GM18873 (cell line): ENCODE measurements at regions not wholly inside any gene's neighbourhood (a gene's known extent, or its start where the extent isn't known, plus 50 kb on each side); places are given as distances from the start of the nearest gene placed in this dataset.
"Not testable (repeated sequence)": the region's sequence is repeated elsewhere in the genome, so short reads cannot be mapped to it uniquely, and the experiment has no call there.

ENCODE experiments used
- ATAC-seq: cut with Tn5 transposase; IDR thresholded peaks from one replicate; pipeline ENCODE4 v1.9.1; 2021; ENCODE audit warnings: mild to moderate bottlenecking, moderate library complexity, moderate number of reproducible peaks; ENCODE audit not compliant: unreplicated experiment, low FRiP score

DNA sequence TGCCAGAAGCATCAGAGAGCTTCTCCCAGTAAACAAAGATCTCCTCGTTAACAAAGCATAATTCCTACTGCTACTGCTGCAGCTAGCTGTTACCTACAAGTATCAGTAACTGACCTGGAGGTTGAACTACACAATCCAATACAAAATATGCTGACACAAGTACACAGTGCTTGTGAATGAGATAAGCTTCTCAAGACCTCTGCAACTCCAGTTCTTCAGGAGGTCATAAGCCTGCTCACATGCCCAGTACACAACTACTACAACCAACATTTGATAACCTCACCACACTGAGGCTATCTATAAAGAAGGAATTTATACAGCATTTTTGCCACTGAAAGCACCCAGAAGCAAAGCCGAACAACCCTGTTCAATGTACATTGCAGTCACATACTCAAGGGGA is 66.7 kb upstream of the SMARCAD1 start:
- no peak for ATAC-seq

DNA sequence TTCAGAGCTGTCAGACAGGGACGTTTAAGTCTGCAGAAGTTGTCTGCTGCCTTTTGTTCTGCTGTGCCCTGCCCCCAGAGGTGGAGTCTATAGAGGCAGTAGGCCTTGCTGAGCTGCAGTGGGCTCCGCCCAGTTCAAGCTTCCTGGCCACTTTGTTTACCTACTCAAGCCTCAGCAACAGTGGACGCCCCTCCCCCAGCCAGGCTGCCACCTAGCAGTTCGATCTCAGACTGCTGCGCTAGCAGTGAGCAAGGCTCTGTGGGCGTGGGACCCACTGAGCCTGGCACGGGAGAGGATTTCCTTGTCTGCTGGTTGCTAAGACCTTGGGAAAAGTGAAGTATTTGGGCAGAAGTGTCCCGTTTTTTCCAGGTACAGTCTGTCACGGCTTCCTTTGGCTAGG is 59.6 kb upstream of the SMARCAD1 start:
- not testable (repeated sequence) for ATAC-seq

DNA sequence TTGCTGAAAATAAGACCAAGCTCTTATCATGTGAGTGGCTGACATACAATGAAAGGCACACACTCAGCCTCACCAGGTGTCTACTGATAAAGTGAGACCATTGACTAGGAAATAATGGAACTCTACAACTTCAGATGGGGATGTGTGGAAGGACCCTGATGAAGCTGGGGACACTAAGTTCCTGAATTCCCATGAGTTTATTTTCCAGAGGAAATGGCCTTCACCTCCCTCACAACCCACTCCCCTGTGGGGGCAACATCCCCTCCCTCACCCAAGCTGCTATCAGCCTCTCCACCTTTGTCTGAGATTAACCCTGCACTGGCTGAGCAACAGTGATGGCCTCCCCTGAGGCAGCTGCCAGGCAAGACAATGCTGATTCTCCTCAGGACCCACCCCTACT is 55.2 kb upstream of the SMARCAD1 start:
- no peak for ATAC-seq

DNA sequence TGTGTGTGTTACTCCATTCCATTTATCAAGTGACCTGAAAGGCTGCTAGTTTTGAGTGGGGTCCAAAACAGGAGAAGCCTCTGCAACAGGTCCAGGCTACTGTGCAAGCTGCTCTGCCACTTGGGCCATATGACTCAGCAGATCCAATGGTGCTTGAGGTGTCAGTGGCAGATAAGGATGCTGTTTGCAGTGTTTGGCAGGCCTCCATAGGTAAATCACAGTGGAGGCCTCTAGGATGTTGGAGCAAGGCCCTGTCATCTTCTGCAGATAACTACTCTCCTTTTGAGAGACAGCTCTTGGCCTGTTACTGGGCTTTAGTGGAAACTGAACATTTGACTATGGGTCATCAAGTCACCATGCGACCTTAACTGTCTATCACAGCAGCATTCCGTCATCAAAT is 52.3 kb upstream of the SMARCAD1 start:
- ATAC-seq, result not testable (repeated sequence)

DNA sequence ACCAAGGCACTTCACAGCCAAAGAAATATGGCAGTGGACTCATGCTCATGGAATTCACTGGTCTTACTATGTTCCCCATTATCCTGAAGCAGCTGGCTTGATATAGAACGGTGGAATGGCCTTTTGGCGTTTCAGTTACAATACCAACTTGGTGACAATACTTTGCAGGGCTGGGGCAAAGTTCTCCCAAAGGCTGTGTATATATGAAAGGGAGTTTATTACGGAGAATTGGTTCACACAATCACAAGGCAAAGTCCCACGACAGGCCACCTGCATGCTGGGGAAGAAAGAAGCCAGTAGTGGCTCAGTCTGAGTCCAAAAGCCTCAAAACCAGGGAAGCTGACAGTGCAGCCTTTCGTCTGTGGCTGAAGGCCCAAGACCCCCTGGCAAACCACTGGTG is 50.8 kb upstream of the SMARCAD1 start:
- ATAC-seq, result no peak
